H1 (cell line): ENCODE measurements at regions not wholly inside any gene's neighbourhood (a gene's known extent, or its start where the extent isn't known, plus 50 kb on each side); places are given as distances from the start of the nearest gene placed in this dataset.

ENCODE experiments used
- CHD2 ChIP-seq: IDR thresholded peaks from 2 replicates; pipeline ENCODE4 v1.6.1; 2012; ENCODE audit warnings: low read length, improper control_type of control experiment
- CHD7 ChIP-seq: fragments of 300-600 bp; sonication (generic); IDR thresholded peaks from 2 replicates; pipeline ENCODE4 v1.7.1; 2012; ENCODE audit warnings: low read length, moderate library complexity, mild to moderate bottlenecking, inconsistent platforms; ENCODE audit not compliant: insufficient replicate concordance
- HDAC2 ChIP-seq, 2 experiments: fragments of 300-600 bp in 1 of 2; sonication (generic) in 1 of 2; IDR thresholded peaks; 2 replicates each; pipeline ENCODE4 v1.6.1; 2011 to 2012; ENCODE audit warnings: low read depth in 2 of 2, low read length in 2 of 2, mild to moderate bottlenecking in 2 of 2, moderate library complexity in 2 of 2, borderline replicate concordance in 1 of 2, inconsistent platforms in 1 of 2
- HDAC6 ChIP-seq: IDR thresholded peaks from one replicate; pipeline ENCODE4 v1.7.1; 2012; ENCODE audit warnings: low read depth, mild to moderate bottlenecking, inconsistent platforms, low read length, moderate library complexity
- JUND ChIP-seq: IDR thresholded peaks from 2 replicates; pipeline ENCODE4 v1.6.1; 2011; ENCODE audit warnings: mild to moderate bottlenecking, improper control_type of control experiment, low read length
- MAFK ChIP-seq: IDR thresholded peaks from 2 replicates; pipeline ENCODE4 v1.6.1; 2012; ENCODE audit warnings: low read depth, mild to moderate bottlenecking, improper control_type of control experiment, low read length
- SIX5 ChIP-seq: IDR thresholded peaks from 2 replicates; pipeline ENCODE4 v1.6.1; 2011; ENCODE audit warnings: mild to moderate bottlenecking, low read depth, low read length
- SP1 ChIP-seq: IDR thresholded peaks from 2 replicates; pipeline ENCODE4 v1.6.1; 2011; ENCODE audit warnings: low read depth, low read length
- SRF ChIP-seq: IDR thresholded peaks from 2 replicates; pipeline ENCODE4 v1.6.1; 2011; ENCODE audit warnings: mild to moderate bottlenecking, low read depth, low read length, moderate library complexity
- TCF12 ChIP-seq: IDR thresholded peaks from 2 replicates; pipeline ENCODE4 v1.6.1; 2011; ENCODE audit warnings: low read depth, mild to moderate bottlenecking, low read length

GRCh38 chr21:27212441-27212840 lies 245.6 kb upstream of the ADAMTS5 start (continued):
- TF ChIP-seq CHD7 = no peak
- TF ChIP-seq SRF = no peak
- TF ChIP-seq TCF12 = no peak
- no peak for TF ChIP-seq CHD2
- no peak for TF ChIP-seq JUND
- TF ChIP-seq SIX5 = no peak
- TF ChIP-seq HDAC6 = no peak
- TF ChIP-seq HDAC2 (IDR thresholded peaks at IDR 0.05; ENCODE audit: borderline replicate concordance in 1 of 2, low read depth in 2 of 2, low read length in 2 of 2) = no peak
- TF ChIP-seq SP1 = no peak
- TF ChIP-seq MAFK = no peak
